Activated CD4-positive, alpha-beta T cell treated with anti-CD3 and anti-CD28 coated beads, Interleukin-2, amount 10 ng/mL, durations not matched to agents 24 days and 14 days (primary cell): ENCODE measurements at regions not wholly inside any gene's neighbourhood (a gene's known extent, or its start where the extent isn't known, plus 50 kb on each side); places are given as distances from the start of the nearest gene placed in this dataset.
A peak's percentile ranks its signal among the peaks of the same experiment; 100 is the strongest.

Source experiments
- DNase-seq: peaks from one replicate; pipeline ENCODE4 v3.0.0; 2022
- H3K27ac Mint-ChIP-seq: one replicate; pipeline ENCODE4 v1.8.0; 2022; ENCODE audit warnings: mild to moderate bottlenecking, mixed read lengths
- H3K27me3 Mint-ChIP-seq: one replicate; pipeline ENCODE4 v1.8.0; 2022; ENCODE audit warnings: mixed read lengths
- H3K36me3 Mint-ChIP-seq: one replicate; pipeline ENCODE4 v1.8.0; 2022; ENCODE audit warnings: low read depth, mild to moderate bottlenecking, mixed read lengths
- H3K4me1 Mint-ChIP-seq: one replicate; pipeline ENCODE4 v1.8.0; 2021; ENCODE audit warnings: mixed read lengths
- H3K4me3 Mint-ChIP-seq: one replicate; pipeline ENCODE4 v1.8.0; 2022; ENCODE audit warnings: mild to moderate bottlenecking, moderate library complexity, mixed read lengths
- H3K9me3 Mint-ChIP-seq: one replicate; pipeline ENCODE4 v1.8.0; 2021; ENCODE audit warnings: mixed read lengths
- intact Hi-C: fragments of 100-400 bp; cut with micrococcal nuclease; formaldehyde crosslinking; loops from one replicate; pipeline ENCODE4 v1.15.1; 2023

DNA sequence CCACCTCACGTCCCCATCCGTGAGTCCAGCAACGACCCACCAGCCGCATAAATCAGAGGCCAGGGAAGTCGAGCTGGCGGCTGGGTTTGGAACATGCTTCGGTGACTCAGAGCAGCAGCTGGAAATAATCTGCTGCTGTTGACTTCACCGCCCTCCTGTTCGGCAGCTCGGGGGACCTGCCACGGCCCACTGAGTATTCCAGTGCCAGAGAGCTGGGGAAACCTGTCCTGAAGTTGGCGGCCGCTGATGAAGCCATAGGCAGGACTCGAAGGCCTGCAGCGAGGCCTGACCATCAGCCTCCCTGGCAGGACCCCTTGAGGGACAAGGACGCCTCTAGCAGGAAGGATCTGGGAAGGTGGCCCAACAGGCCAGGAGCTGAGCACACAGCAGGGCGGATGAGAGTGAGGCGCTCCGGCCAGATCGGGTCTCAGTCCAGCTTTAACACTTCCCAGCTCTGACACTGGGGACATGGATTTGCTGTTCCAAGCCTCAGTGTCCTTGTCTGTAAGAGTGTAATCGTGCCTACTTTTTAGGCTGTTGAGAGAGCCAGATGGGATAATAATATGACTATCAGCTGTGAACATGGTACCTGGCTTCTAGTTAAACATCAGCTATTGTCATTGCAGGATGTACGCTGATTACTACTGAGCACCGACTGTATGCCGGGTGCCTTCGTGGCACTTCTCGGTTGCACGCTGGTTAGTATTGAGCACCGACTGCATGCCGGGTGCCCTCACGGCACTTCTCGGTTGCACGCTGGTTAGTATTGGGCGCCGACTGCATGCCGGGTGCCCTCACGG is 50.4 kb upstream of the CIBAR2 start:
- no peak for DNase-seq
- H3K4me1 Mint-ChIP-seq: peaks cover 5% of the 10 kb centered on the region
- H3K27ac Mint-ChIP-seq: no peak overlapping the region
- intact Hi-C loops: no loop called here
- no peaks in the 10 kb centered on the region for H3K9me3 Mint-ChIP-seq
- H3K4me3 Mint-ChIP-seq: no peak overlapping the region
- peaks cover 15% of the 10 kb centered on the region for H3K27me3 Mint-ChIP-seq
- H3K36me3 Mint-ChIP-seq: no peaks in the 10 kb centered on the region

- Mint-ChIP-seq H3K4me3 (no peak overlapping the region), H3K36me3 (no peaks in the 10 kb centered on the region), H3K27me3 (peaks cover 20% of the 10 kb centered on the region), H3K27ac (no peak overlapping the region), H3K4me1 (no peaks in the 10 kb centered on the region), H3K9me3 (no peaks in the 10 kb centered on the region)
- DNase-seq: no peak
- intact Hi-C loops: no loop called here
Observed at GRCh38 chr16:85163278-85164112, 51.2 kb upstream of the CIBAR2 start.

GRCh38 chr16:85164431-85164830 is 52.2 kb upstream of the CIBAR2 start:
- peaks cover 24% of the 10 kb centered on the region for H3K27me3 Mint-ChIP-seq
- intact Hi-C loops: no loop called here
- H3K4me1 Mint-ChIP-seq: no peaks in the 10 kb centered on the region
- H3K27ac Mint-ChIP-seq: no peak overlapping the region
- no peak for DNase-seq
- no peak overlapping the region for H3K4me3 Mint-ChIP-seq
- H3K36me3 Mint-ChIP-seq: no peaks in the 10 kb centered on the region
- H3K9me3 Mint-ChIP-seq: no peaks in the 10 kb centered on the region

DNA sequence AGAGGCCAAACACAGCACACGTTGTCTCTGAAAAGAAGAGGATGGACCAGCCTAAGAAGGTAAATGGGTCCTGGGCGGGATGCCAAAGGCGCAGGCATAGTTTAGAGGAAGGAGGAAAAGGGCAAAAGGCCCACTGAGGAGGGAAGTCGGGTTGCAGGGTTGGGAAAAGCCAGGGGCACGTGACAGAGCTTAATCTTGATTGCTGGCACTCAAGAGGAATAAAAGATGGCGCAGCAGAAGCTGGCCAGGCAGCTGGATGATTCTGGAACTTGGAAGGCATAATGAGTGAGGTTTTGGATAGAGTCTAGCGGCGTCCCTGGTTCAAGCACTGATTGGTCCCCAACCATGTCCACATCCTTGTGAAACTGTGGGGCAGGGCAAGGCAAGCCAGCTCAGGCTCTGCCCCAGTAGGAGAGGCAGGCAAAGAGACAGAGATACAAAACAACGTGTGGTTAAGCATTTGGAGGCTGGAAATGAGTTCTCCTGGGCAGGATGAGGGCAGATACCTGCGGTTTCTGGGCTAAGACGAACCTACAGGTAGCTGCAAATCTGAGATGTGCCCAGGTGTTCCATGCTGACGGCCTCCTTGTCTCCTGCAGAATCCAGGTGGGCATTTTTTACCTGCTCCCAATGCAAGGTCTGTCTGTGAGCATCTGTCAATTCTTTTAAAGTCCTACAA is 52.7 kb upstream of the CIBAR2 start:
- intact Hi-C loops: no loop called here
- H3K36me3 Mint-ChIP-seq: no peaks in the 10 kb centered on the region
- no peak overlapping the region for H3K4me3 Mint-ChIP-seq
- H3K4me1 Mint-ChIP-seq: no peaks in the 10 kb centered on the region
- peaks cover 24% of the 10 kb centered on the region for H3K27me3 Mint-ChIP-seq
- DNase-seq: no peak
- no peak overlapping the region for H3K27ac Mint-ChIP-seq
- H3K9me3 Mint-ChIP-seq: no peaks in the 10 kb centered on the region

DNA sequence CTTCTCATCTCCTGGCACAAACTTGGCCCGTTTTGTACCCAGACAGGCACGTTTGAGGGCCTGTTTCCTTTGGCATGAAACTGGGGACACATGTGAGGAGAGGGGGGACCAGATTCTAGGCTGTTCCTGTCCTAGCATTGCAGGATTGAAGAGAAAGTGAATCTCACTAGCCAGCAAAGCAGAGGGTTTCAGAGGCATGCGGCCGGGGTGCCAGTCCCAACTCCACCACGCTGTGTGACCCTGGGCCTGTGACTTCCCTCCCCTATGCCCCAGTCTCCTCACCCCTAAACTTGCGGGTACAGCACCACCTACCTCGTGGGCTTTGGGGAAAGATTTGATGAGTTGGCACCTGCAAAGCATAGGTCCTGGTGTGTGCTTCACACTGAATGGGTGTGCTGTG is 53.5 kb upstream of the CIBAR2 start:
- H3K9me3 Mint-ChIP-seq: no peaks in the 10 kb centered on the region
- H3K27ac Mint-ChIP-seq: no peak overlapping the region
- H3K4me1 Mint-ChIP-seq: no peaks in the 10 kb centered on the region
- H3K27me3 Mint-ChIP-seq: peaks cover 26% of the 10 kb centered on the region
- no peak overlapping the region for H3K4me3 Mint-ChIP-seq
- H3K36me3 Mint-ChIP-seq: no peaks in the 10 kb centered on the region
- DNase-seq: no peak
- intact Hi-C loops: no loop called here

DNA sequence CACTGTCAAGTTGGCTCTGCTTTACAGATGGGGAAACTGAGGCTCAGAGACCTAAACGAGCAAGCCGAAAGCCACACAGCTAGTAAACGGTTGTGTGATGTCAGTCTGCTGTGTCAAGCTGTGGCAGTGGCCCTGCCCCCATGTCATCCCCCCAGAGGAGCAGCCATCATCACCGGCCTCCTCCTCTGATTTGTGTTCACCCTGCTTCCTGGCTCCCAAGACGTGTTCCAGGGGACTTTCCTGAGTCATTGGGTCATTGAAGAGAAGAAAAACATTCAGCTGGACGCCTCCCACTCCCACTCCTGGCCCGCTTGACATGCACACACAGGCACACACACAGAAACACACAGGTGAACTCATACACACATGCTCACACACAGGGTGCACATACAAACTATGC is 54.0 kb upstream of the CIBAR2 start:
- DNase-seq: no peak
- no peak overlapping the region for H3K27ac Mint-ChIP-seq
- intact Hi-C loops: no loop called here
- no peaks in the 10 kb centered on the region for H3K4me1 Mint-ChIP-seq
- H3K36me3 Mint-ChIP-seq: no peaks in the 10 kb centered on the region
- no peaks in the 10 kb centered on the region for H3K9me3 Mint-ChIP-seq
- H3K4me3 Mint-ChIP-seq: no peak overlapping the region
- H3K27me3 Mint-ChIP-seq: peaks cover 28% of the 10 kb centered on the region

DNA sequence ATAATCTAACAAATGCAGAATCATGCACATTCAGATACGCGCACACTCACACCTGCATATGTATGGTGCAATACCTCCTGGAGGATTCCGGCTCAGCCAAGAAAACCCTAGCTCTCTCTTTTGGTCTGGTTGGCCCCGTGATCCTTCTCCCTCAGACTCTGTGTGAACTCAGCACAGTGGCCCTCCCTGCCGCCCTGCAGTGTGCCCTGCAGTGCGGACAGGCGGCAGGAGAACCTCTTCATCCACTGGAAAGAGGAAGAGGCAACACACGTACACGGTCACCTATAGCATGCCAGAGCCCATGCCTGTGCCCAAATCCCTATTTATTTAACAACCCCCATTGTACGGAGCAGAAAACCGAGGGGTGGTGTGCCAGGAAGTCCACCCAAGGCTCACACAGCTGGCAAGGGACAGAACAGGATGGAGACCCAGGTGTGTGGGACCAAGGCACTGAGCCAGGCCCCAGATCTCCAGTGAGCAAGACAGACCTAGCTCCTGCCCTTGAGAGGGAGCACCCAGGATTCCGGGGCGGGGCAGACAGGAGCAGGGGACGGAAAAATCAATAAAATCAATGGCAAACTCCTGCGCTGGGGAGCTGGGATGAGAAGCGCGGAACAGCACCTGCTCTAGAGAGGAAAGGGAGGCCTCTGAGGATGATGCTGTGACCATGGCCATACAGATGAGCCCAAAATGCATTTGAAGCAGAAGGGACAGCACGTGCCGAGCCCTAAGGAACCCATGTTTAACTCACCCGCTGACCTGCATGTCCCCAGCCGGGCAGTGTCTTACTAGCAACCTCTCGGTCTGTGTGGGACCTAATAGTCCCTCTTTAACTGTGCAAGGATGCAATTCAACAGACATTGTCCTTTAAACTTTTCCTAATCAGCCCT is 54.7 kb upstream of the CIBAR2 start:
- H3K9me3 Mint-ChIP-seq: no peaks in the 10 kb centered on the region
- H3K4me3 Mint-ChIP-seq: no peak overlapping the region
- DNase-seq: no peak
- no peak overlapping the region for H3K27ac Mint-ChIP-seq
- H3K36me3 Mint-ChIP-seq: no peaks in the 10 kb centered on the region
- peaks cover 35% of the 10 kb centered on the region for H3K27me3 Mint-ChIP-seq
- no peaks in the 10 kb centered on the region for H3K4me1 Mint-ChIP-seq
- intact Hi-C loops: no loop called here

DNA sequence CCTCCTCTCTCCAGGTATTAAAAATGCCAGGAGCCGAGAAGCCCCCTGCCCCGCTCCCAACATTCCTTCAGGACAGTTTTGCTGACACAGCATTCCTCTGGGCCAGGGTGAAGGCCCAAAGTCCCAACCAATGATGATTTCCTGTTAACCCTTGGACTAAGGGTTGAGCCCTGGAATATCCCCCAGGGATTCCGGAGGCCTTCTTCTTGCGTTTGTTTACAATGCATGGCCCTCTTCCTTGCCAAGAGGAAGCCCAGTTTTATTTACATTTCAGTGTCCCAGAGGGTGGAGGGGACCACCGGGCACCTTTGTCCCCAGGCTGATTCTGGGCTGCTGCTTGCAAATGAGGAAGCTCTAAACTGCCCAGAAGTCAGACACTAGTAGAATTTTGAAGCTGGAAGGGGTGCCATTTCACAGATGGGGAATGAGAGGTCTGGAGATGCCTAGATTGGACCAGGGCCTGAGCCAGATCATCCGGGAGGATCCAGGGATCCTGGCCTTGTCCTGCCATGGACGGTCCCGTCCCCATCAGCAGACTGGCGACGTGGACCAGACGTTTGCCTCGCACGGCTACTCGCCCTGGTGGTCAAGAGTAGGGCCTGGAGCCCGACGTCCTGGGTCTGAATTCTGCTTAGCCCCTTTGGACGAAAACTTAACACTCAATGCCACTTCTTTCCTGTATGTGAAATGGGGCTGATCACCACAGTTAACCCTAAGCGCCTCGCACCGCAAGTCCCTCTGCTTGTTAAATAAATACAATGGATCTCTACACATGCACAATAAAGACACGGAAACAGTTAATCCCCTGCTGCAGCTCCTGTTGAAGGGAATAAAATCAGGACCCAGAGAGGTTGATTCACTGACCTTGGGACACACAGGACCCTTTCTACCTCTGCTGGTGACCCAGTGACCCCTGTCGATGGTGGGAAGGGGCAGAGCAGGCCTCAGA is 55.6 kb upstream of the CIBAR2 start:
- H3K4me3 Mint-ChIP-seq: no peak overlapping the region
- H3K4me1 Mint-ChIP-seq: no peaks in the 10 kb centered on the region
- no peaks in the 10 kb centered on the region for H3K9me3 Mint-ChIP-seq
- H3K27ac Mint-ChIP-seq: no peak overlapping the region
- intact Hi-C loops: no loop called here
- no peaks in the 10 kb centered on the region for H3K36me3 Mint-ChIP-seq
- no peak for DNase-seq
- H3K27me3 Mint-ChIP-seq: peaks cover 44% of the 10 kb centered on the region

DNA sequence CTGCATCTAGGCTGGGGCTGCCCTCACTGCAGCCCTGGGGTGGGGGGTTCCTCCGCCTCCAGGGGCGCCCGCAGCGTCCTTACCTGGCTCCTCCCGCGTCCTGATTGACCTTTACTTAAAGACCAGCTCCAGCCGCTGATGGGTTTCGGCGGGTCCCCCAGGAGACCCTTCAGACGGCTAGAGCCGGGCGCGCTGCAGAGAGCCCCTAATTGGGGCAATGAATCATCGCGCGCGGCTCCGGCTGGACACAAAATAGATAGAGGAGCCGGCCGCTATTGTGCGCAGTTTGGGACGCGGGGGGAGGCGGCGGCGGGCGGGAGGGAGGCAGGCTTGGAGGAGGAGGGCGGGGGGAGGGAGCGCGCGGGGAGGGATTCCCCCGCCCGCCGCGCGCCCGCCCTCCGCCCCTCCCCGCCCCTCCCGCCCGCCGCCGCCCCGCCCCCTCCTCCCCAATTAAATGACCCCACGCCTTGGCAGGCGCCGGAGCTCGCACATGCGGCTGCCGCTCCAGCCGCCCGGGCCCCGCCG is 56.5 kb upstream of the CIBAR2 start:
- Mint-ChIP-seq H3K4me1 (no peaks in the 10 kb centered on the region), H3K9me3 (no peaks in the 10 kb centered on the region), H3K4me3 (peak overlapping the region; percentile 51), H3K27me3 (peaks cover 53% of the 10 kb centered on the region), H3K36me3 (no peaks in the 10 kb centered on the region), H3K27ac (no peak overlapping the region)
- intact Hi-C loops: no loop called here
- DNase-seq: no peak

DNA sequence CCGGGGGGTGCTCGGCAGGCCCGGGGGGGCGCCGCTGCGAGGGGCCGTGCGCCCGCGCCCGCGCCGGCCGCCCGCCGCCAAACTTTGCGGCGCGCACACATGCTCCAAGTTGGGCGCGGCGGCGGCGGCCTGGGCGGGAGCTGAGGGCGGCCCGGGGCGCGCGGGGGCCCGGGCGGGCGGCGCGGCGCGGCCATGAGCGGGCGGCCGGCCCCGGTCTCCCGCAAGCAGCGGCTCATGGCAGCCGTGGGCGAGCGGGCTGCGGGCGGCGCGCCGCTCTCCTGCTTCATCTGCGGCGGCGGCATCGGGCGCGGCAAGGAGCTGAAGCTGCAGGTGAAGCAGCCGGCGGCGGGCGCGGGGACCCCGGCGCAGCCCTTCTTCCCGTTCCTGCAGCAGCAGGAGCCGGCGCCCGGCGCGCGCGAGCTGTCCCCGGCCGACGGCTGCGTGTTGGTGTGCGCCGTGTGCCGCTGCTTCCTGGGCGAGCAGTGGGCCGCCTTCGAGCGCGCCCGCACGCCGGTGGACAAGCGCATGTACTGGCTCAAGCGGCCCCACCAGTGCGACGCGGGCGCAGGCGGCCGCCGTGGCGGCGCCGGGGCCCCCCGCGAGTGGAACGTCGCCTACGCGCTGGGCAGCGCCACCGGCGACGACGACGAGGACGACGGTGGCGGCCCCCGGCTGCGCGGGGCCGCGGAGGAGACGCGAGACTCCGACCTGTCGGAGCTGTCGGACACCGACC is 57.2 kb upstream of the CIBAR2 start:
- intact Hi-C loops: no loop called here
- H3K4me3 Mint-ChIP-seq: no peak overlapping the region
- no peak overlapping the region for H3K27ac Mint-ChIP-seq
- DNase-seq: no peak
- H3K27me3 Mint-ChIP-seq: peaks cover 56% of the 10 kb centered on the region
- no peaks in the 10 kb centered on the region for H3K36me3 Mint-ChIP-seq
- H3K4me1 Mint-ChIP-seq: no peaks in the 10 kb centered on the region
- H3K9me3 Mint-ChIP-seq: no peaks in the 10 kb centered on the region

- no peak for DNase-seq
- no peaks in the 10 kb centered on the region for H3K4me1 Mint-ChIP-seq
- no peaks in the 10 kb centered on the region for H3K9me3 Mint-ChIP-seq
- H3K36me3 Mint-ChIP-seq: no peaks in the 10 kb centered on the region
- no peak overlapping the region for H3K27ac Mint-ChIP-seq
- intact Hi-C loops: no loop called here
- H3K27me3 Mint-ChIP-seq: peaks cover 53% of the 10 kb centered on the region
- no peak overlapping the region for H3K4me3 Mint-ChIP-seq
Observed at GRCh38 chr16:85170066-85170491, 57.8 kb upstream of the CIBAR2 start.

- no peaks in the 10 kb centered on the region for H3K9me3 Mint-ChIP-seq
- intact Hi-C loops: no loop called here
- H3K27me3 Mint-ChIP-seq: peaks cover 53% of the 10 kb centered on the region
- H3K36me3 Mint-ChIP-seq: no peaks in the 10 kb centered on the region
- H3K27ac Mint-ChIP-seq: no peak overlapping the region
- no peak for DNase-seq
- H3K4me3 Mint-ChIP-seq: no peak overlapping the region
- no peaks in the 10 kb centered on the region for H3K4me1 Mint-ChIP-seq
Observed at GRCh38 chr16:85170590-85171003, 58.3 kb upstream of the CIBAR2 start.
